ENCODE measurements at regions not wholly inside any gene's neighbourhood (a gene's known extent, or its start where the extent isn't known, plus 50 kb on each side); places are given as distances from the start of the nearest gene placed in this dataset.

- H3K4me2 ChIP-seq (ENCODE audit: control insufficient read depth, extremely low read depth, insufficient read depth, low read depth, low read length) = no peak overlapping the region
- no peaks in the 10 kb centered on the region for H3K9me1 ChIP-seq (ENCODE audit: control insufficient read depth, extremely low read depth, insufficient read depth, low read length)
- H3K79me2 ChIP-seq (ENCODE audit: control insufficient read depth, insufficient read depth, low read length) = no peaks in the 10 kb centered on the region
- no peaks in the 10 kb centered on the region for H3K9me3 ChIP-seq (ENCODE audit: control insufficient read depth, low read depth, low read length)
- H3K4me3 ChIP-seq (ENCODE audit: control insufficient read depth in 2 of 3, extremely low read depth in 1 of 3, insufficient read depth in 2 of 3, low read depth in 1 of 3, low read length in 3 of 3) = no peak overlapping the region
- H4K20me1 ChIP-seq (ENCODE audit: control insufficient read depth, extremely low read depth, insufficient read depth, low read length) = no peaks in the 10 kb centered on the region
- no peak for DNase-seq (ENCODE audit: low read depth, low spot score)
- no peak for TF ChIP-seq EZH2 (IDR thresholded peaks at IDR 0.05; ENCODE audit: low read length)
- no peak for TF ChIP-seq CTCF (optimal IDR thresholded peaks at IDR 0.05 in 1 of 3, IDR thresholded peaks at IDR 0.05 in 1 of 3, conservative IDR thresholded peaks at IDR 0.05 in 1 of 3; ENCODE audit: extremely low read depth in 1 of 3, insufficient read depth in 2 of 3, low read length in 3 of 3)
- no peak for FAIRE-seq
- H3K27ac ChIP-seq (ENCODE audit: control insufficient read depth, insufficient read depth, low read length) = no peak overlapping the region
- no peaks in the 10 kb centered on the region for H3K27me3 ChIP-seq (ENCODE audit: control insufficient read depth, extremely low read depth, insufficient read depth, low read length)
- dilution Hi-C loops (cut with MboI; ENCODE audit: extremely low pct_ligation_motif_present, low sequenced_read_pairs) = no loop called here
- no peaks in the 10 kb centered on the region for H3K36me3 ChIP-seq (ENCODE audit: control insufficient read depth in 2 of 2, extremely low read depth in 1 of 2, insufficient read depth in 2 of 2, low read length in 2 of 2)
- no peak overlapping the region for H2AFZ ChIP-seq (ENCODE audit: control insufficient read depth, low read length)
- no peaks in the 10 kb centered on the region for H3K4me1 ChIP-seq (ENCODE audit: control insufficient read depth, extremely low read depth, insufficient read depth, low read length)
- H3K9ac ChIP-seq (ENCODE audit: control insufficient read depth, extremely low read depth, insufficient read depth, low read length) = no peak overlapping the region
Observed at GRCh38 chr11:25924586-25924985, 407.3 kb upstream of the ANO3 start.

- H3K9ac ChIP-seq (ENCODE audit: control insufficient read depth, extremely low read depth, insufficient read depth, low read length) = no peak overlapping the region
- no peak overlapping the region for H2AFZ ChIP-seq (ENCODE audit: control insufficient read depth, low read length)
- DNase-seq (ENCODE audit: low read depth, low spot score) = no peak
- no peaks in the 10 kb centered on the region for H4K20me1 ChIP-seq (ENCODE audit: control insufficient read depth, extremely low read depth, insufficient read depth, low read length)
- H3K27ac ChIP-seq (ENCODE audit: control insufficient read depth, insufficient read depth, low read length) = no peak overlapping the region
- H3K79me2 ChIP-seq (ENCODE audit: control insufficient read depth, insufficient read depth, low read length) = no peaks in the 10 kb centered on the region
- TF ChIP-seq CTCF (optimal IDR thresholded peaks at IDR 0.05 in 1 of 3, IDR thresholded peaks at IDR 0.05 in 1 of 3, conservative IDR thresholded peaks at IDR 0.05 in 1 of 3; ENCODE audit: extremely low read depth in 1 of 3, insufficient read depth in 2 of 3, low read length in 3 of 3) (no peak), EZH2 (IDR thresholded peaks at IDR 0.05; ENCODE audit: low read length) (no peak)
- dilution Hi-C loops (cut with MboI; ENCODE audit: extremely low pct_ligation_motif_present, low sequenced_read_pairs) = no loop called here
- no peaks in the 10 kb centered on the region for H3K27me3 ChIP-seq (ENCODE audit: control insufficient read depth, extremely low read depth, insufficient read depth, low read length)
- no peaks in the 10 kb centered on the region for H3K4me1 ChIP-seq (ENCODE audit: control insufficient read depth, extremely low read depth, insufficient read depth, low read length)
- no peaks in the 10 kb centered on the region for H3K36me3 ChIP-seq (ENCODE audit: control insufficient read depth in 2 of 2, extremely low read depth in 1 of 2, insufficient read depth in 2 of 2, low read length in 2 of 2)
- H3K4me3 ChIP-seq (ENCODE audit: control insufficient read depth in 2 of 3, extremely low read depth in 1 of 3, insufficient read depth in 2 of 3, low read depth in 1 of 3, low read length in 3 of 3) = no peak overlapping the region
- no peak overlapping the region for H3K4me2 ChIP-seq (ENCODE audit: control insufficient read depth, extremely low read depth, insufficient read depth, low read depth, low read length)
- H3K9me1 ChIP-seq (ENCODE audit: control insufficient read depth, extremely low read depth, insufficient read depth, low read length) = no peaks in the 10 kb centered on the region
- FAIRE-seq = no peak
- H3K9me3 ChIP-seq (ENCODE audit: control insufficient read depth, low read depth, low read length) = no peaks in the 10 kb centered on the region
Observed at GRCh38 chr11:25925359-25925758, 406.6 kb upstream of the ANO3 start.

Data from keratinocyte (primary cell).